ENCODE measurements at regions not wholly inside any gene's neighbourhood (a gene's known extent, or its start where the extent isn't known, plus 50 kb on each side); places are given as distances from the start of the nearest gene placed in this dataset.

- Histone ChIP-seq H3K4me1 (ENCODE audit: insufficient read depth, low read length) (no peaks in the 10 kb centered on the region), H3K4me2 (ENCODE audit: low read depth, low read length) (no peak overlapping the region), H3K27me3 (ENCODE audit: control insufficient read depth in 1 of 2, insufficient read depth in 2 of 2, low read length in 2 of 2) (no peaks in the 10 kb centered on the region), H2AFZ (ENCODE audit: low read length) (no peak overlapping the region), H3K27ac (ENCODE audit: extremely low read length, insufficient read depth, low read length) (no peak overlapping the region), H3K79me2 (ENCODE audit: insufficient read depth, low read length) (no peaks in the 10 kb centered on the region), H3K9me3 (ENCODE audit: low read length) (peaks cover 34% of the 10 kb centered on the region), H3K36me3 (replicated peaks in 1 of 2; ENCODE audit: control insufficient read depth in 1 of 2, insufficient read depth in 2 of 2, low read length in 2 of 2) (no peaks in the 10 kb centered on the region), H3K9ac (ENCODE audit: insufficient read depth, low read depth, low read length) (no peak overlapping the region), H4K20me1 (ENCODE audit: insufficient read depth, low read length) (no peaks in the 10 kb centered on the region), H3K4me3 (replicated peaks in 1 of 3; ENCODE audit: insufficient read depth in 1 of 3, low read depth in 2 of 3, low read length in 3 of 3) (no peak overlapping the region)
- ChIA-PET CTCF (ENCODE audit: low intra/inter-chr PET ratio, low total read pairs) (no interaction called here), POLR2A (no interaction called here)
- BruUV-seq (replicated peaks): no TSS peak
- DNase-seq (ENCODE audit: low spot score): no peak
- FAIRE-seq: no peak
- WGBS (ENCODE audit: low lambda C conversion rate): 0% methylated on average over 2 of the region's 2 CpGs
- no peak for ATAC-seq
- intact Hi-C loops (cut with micrococcal nuclease; ENCODE audit: unreplicated experiment) (no loop called here), in situ Hi-C loops (cut with HindIII; ENCODE audit: extremely low pct_ligation_motif_present, low pct_unique_long_range_greater_than_20kb) (no loop called here)
- TF ChIP-seq HOXA5 (CRISPR knock-in tag; IDR thresholded peaks at IDR 0.05): no peak
- TF ChIP-seq ZNF276 (CRISPR knock-in tag; IDR thresholded peaks at IDR 0.05; ENCODE audit: low read depth): no peak
- TF ChIP-seq SRSF1 (optimal IDR thresholded peaks at IDR 0.05; ENCODE audit: low read depth, low read length): no peak
- TF ChIP-seq ETV6 (CRISPR knock-in tag; conservative IDR thresholded peaks at IDR 0.05): no peak
- TF ChIP-seq PBX2 (CRISPR knock-in tag; IDR thresholded peaks at IDR 0.05): no peak
- no peak for TF ChIP-seq CBFB (CRISPR knock-in tag; IDR thresholded peaks at IDR 0.05)
Measured at GRCh38 chr13:47064381-47064780, 167.5 kb upstream of the HTR2A start.

All from HepG2 (cell line).